K562 (cell line): ENCODE measurements at regions not wholly inside any gene's neighbourhood (a gene's known extent, or its start where the extent isn't known, plus 50 kb on each side); places are given as distances from the start of the nearest gene placed in this dataset.

Experiments
- ATAC-seq: fragments of 200-7000 bp; cut with Tn5 transposase; 3 replicates; pipeline ENCODE4 v1.9.1; 2020; ENCODE audit warnings: moderate library complexity
- BruUV-seq: library from RNA; stranded (reverse); fragments of 400-500 nt; replicated peaks from 2 replicates; lab custom pipeline; 2021; lab: Mats Ljungman, UMichigan
- CTCF ChIA-PET: fragments of 300-600 bp; formaldehyde crosslinking; extraction: SDS; loops from one replicate; lab custom pipeline; 2021; ENCODE audit warnings: low intra/inter-chr PET ratio; lab: Yijun Ruan, JAX
- POLR2A ChIA-PET: fragments of 300-600, 350-650 bp; sonication (Branson Sonifier 250); formaldehyde crosslinking; extraction: SDS; loops from one replicate; lab custom pipeline; 2021; ENCODE audit warnings: antibody characterized with exemption, inconsistent platforms; lab: Yijun Ruan, JAX
- DNase-seq, 4 experiments: peaks; one replicate each; pipeline versions ENCODE4 v3.0.0 to v3.0.0-alpha.2; 2011 to 2018; ENCODE audit warnings: low spot score in 3 of 4, mixed read lengths in 3 of 4; ENCODE audit errors: extremely low read depth in 1 of 4
- FAIRE-seq: peaks from 2 replicates; lab custom pipeline; 2011; peaks lifted over from hg19 to GRCh38; lab: Jason Lieb, UNC
- H2AFZ ChIP-seq: 2 replicates; pipeline ENCODE4 v1.6.0; 2011; ENCODE audit warnings: low read depth, low read length, control low read depth, inconsistent platforms
- H3K27ac ChIP-seq: fragments of 200-600 bp; 3 replicates; pipeline ENCODE4 v1.8.0; 2011; ENCODE audit warnings: low read depth, mild to moderate bottlenecking, control low read depth, inconsistent platforms, low read length, moderate library complexity, mixed read lengths; ENCODE audit errors: extremely low read depth
- H3K27me3 ChIP-seq, 2 experiments: fragments of 300-600 bp in 1 of 2; 2 replicates in 1 of 2; 3 replicates in 1 of 2; pipeline versions ENCODE4 v1.6.0 to v1.8.0; 2011; ENCODE audit warnings: inconsistent platforms in 2 of 2, low read length in 2 of 2, mild to moderate bottlenecking in 1 of 2, mixed read lengths in 1 of 2, moderate library complexity in 1 of 2; ENCODE audit not compliant: control insufficient read depth in 2 of 2, insufficient read depth in 2 of 2
- H3K36me3 ChIP-seq: fragments of 300-600 bp; 3 replicates; pipeline ENCODE4 v1.8.0; 2011; ENCODE audit warnings: mild to moderate bottlenecking, low read length, inconsistent platforms; ENCODE audit not compliant: control insufficient read depth, insufficient read depth
- H3K4me1 ChIP-seq, 2 experiments: fragments of 200-600 bp in 1 of 2; replicated peaks in 1 of 2; 2 replicates in 1 of 2; 3 replicates in 1 of 2; pipeline versions ENCODE4 v1.5.1 to v1.8.0; 2011; ENCODE audit warnings: inconsistent platforms in 2 of 2, low read length in 2 of 2, mild to moderate bottlenecking in 1 of 2, mixed read lengths in 1 of 2, moderate library complexity in 1 of 2; ENCODE audit not compliant: control insufficient read depth in 2 of 2, insufficient read depth in 2 of 2
- H3K4me2 ChIP-seq: 2 replicates; pipeline ENCODE4 v1.6.1; 2011; ENCODE audit warnings: low read length, control low read depth, inconsistent platforms, mixed read lengths; ENCODE audit not compliant: insufficient read depth
- H3K4me3 ChIP-seq: fragments of 200-600 bp; sonication (generic), shearing (Covaris generic); 2 replicates; pipeline ENCODE4 v1.5.1; 2016; ENCODE audit warnings: control low read depth, inconsistent platforms
- H3K79me2 ChIP-seq: fragments of 200-600 bp; 3 replicates; pipeline ENCODE4 v1.8.0; 2011; ENCODE audit warnings: low read length, inconsistent platforms; ENCODE audit not compliant: control insufficient read depth, insufficient read depth
- H3K9ac ChIP-seq, 2 experiments: 2 replicates each; pipeline versions ENCODE4 v1.6.0 to v1.6.1; 2011; ENCODE audit warnings: low read depth in 2 of 2, low read length in 2 of 2, control low read depth in 1 of 2, inconsistent platforms in 1 of 2, mild to moderate bottlenecking in 1 of 2, mixed read lengths in 1 of 2; ENCODE audit not compliant: insufficient read depth in 1 of 2
- H3K9me1 ChIP-seq: one replicate; pipeline ENCODE4 v1.6.0; 2011; ENCODE audit warnings: inconsistent platforms, mild to moderate bottlenecking, low read length, moderate library complexity; ENCODE audit not compliant: control insufficient read depth, insufficient read depth
- H3K9me3 ChIP-seq: replicated peaks from 2 replicates; pipeline ENCODE4 v1.5.1; 2011; ENCODE audit warnings: low read depth, low read length, inconsistent platforms; ENCODE audit not compliant: control insufficient read depth, insufficient read depth
- H4K20me1 ChIP-seq: replicated peaks from 2 replicates; pipeline ENCODE4 v1.6.1; 2011; ENCODE audit warnings: low read length, inconsistent platforms, mixed read lengths; ENCODE audit not compliant: control insufficient read depth, insufficient read depth
- CGGBP1 ChIP-seq: fragments of 250-450 bp; sonication (Bioruptor Pico); IDR thresholded peaks from 2 replicates; pipeline ENCODE4 v1.9.0; 2021; ENCODE audit warnings: mild to moderate bottlenecking
- HDGF ChIP-seq: fragments of 450-650 bp; IDR thresholded peaks from 2 replicates; pipeline ENCODE4 v1.6.1; 2016
- IRF9 ChIP-seq: fragments of 450-650 bp; IDR thresholded peaks from 2 replicates; pipeline ENCODE4 v1.6.1; 2016; ENCODE audit warnings: missing biosample characterization, missing genetic modification characterization
- NELFE ChIP-seq: IDR thresholded peaks from 2 replicates; pipeline ENCODE4 v1.6.1; 2011; ENCODE audit warnings: mild to moderate bottlenecking; ENCODE audit not compliant: insufficient read depth, insufficient read length
- POLR2A ChIP-seq: fragments of 450-650 bp; conservative IDR thresholded peaks from 2 replicates; pipeline ENCODE4 v1.6.1; 2016
- SFPQ ChIP-seq: fragments of 200-400 bp; formaldehyde crosslinking; IDR thresholded peaks from 2 replicates; pipeline ENCODE4 v1.6.1; 2017; ENCODE audit warnings: mild to moderate bottlenecking, low read depth, low read length, moderate library complexity
- TCF7L2 ChIP-seq: fragments of 150-350 bp; IDR thresholded peaks from 2 replicates; pipeline ENCODE4 v1.6.1; 2016; ENCODE audit warnings: low read depth, mild to moderate bottlenecking, low read length, moderate library complexity
- ZBTB34 ChIP-seq: fragments of 250-450 bp; sonication (Bioruptor Pico); IDR thresholded peaks from 2 replicates; pipeline ENCODE4 v1.8.0; 2021; ENCODE audit warnings: mild to moderate bottlenecking, moderate library complexity
- ZNF212 ChIP-seq: fragments of 450-650 bp; formaldehyde crosslinking; IDR thresholded peaks from 2 replicates; pipeline ENCODE4 v1.4.0; 2020; ENCODE audit warnings: mild to moderate bottlenecking
- ZNF253 ChIP-seq: fragments of 250-450 bp; sonication (Bioruptor Pico); conservative IDR thresholded peaks from 2 replicates; pipeline ENCODE4 v1.6.1; 2021; ENCODE audit warnings: mild to moderate bottlenecking
- WGBS: fragments of 100-300 bp; shearing (Covaris generic); methylation state at CpG from one replicate; pipeline ENCODE4 v1.1.6; 2016; ENCODE audit warnings: low coverage, mixed read lengths; ENCODE audit not compliant: insufficient coverage; ENCODE audit errors: missing lambda C conversion rate; 5-methylcytosine and 5-hydroxymethylcytosine counted together
- in situ Hi-C: fragments of 300-500 bp; cut with MboI; formaldehyde crosslinking; loops from 4 replicates; pipeline ENCODE4 v1.15.0; 2018; ENCODE audit warnings: inconsistent platforms, mixed read lengths
- intact Hi-C: fragments of 100-400 bp; cut with micrococcal nuclease; formaldehyde crosslinking; loops from 2 replicates; pipeline ENCODE4 v1.14.2; 2022

GRCh38 chr7:84790882-84791281, 396.0 kb downstream of the SEMA3D start:
- H3K4me2 ChIP-seq = no peak overlapping the region

More at GRCh38 chr7:84790882-84791281, 396.0 kb downstream of the SEMA3D start:
- no peaks in the 10 kb centered on the region for H3K36me3 ChIP-seq
- H4K20me1 ChIP-seq = no peaks in the 10 kb centered on the region
- ATAC-seq = no peak
- WGBS = 83% methylated on average over 2 of the region's 2 CpGs
- H3K27ac ChIP-seq = no peak overlapping the region
- DNase-seq = no peak
- no peak for FAIRE-seq
- intact Hi-C loops (no loop called here), in situ Hi-C loops (no loop called here)
- H3K27me3 ChIP-seq = no peaks in the 10 kb centered on the region
- H3K9ac ChIP-seq = no peak overlapping the region
- no peaks in the 10 kb centered on the region for H3K4me1 ChIP-seq
- H3K4me3 ChIP-seq = no peak overlapping the region
- no peaks in the 10 kb centered on the region for H3K9me1 ChIP-seq
- no peaks in the 10 kb centered on the region for H3K9me3 ChIP-seq
- no peak for TF ChIP-seq ZNF212 (CRISPR knock-in tag)
- TF ChIP-seq ZBTB34 = no peak
- TF ChIP-seq ZNF253 (CRISPR knock-in tag) = no peak
- TF ChIP-seq IRF9 (tag) = no peak
- TF ChIP-seq TCF7L2 = no peak
- no peak for TF ChIP-seq HDGF
- TF ChIP-seq POLR2A = no peak
- no peak for TF ChIP-seq SFPQ
- no peak for TF ChIP-seq NELFE
- no peak for TF ChIP-seq CGGBP1
- ChIA-PET CTCF (no interaction called here), POLR2A (no interaction called here)
- no peak overlapping the region for H2AFZ ChIP-seq
- no peaks in the 10 kb centered on the region; the same call in 2 of the 3 replicates for H3K79me2 ChIP-seq
- no TSS peak for BruUV-seq
